ENCODE measurements at regions not wholly inside any gene's neighbourhood (a gene's known extent, or its start where the extent isn't known, plus 50 kb on each side); places are given as distances from the start of the nearest gene placed in this dataset.

- TF ChIP-seq EZH2 (IDR thresholded peaks at IDR 0.05; ENCODE audit: borderline replicate concordance, low read depth, low read length, severe bottlenecking) (no peak), CTCF (IDR thresholded peaks at IDR 0.05; ENCODE audit: borderline replicate concordance, extremely low read depth, low read length, poor library complexity, severe bottlenecking) (no peak)
These were observed 68.3 kb upstream of the PRPS1 start for GRCh38 chrX:107560041-107560440.
